Sigmoid colon (tissue), 6 donors: ENCODE measurements at regions not wholly inside any gene's neighbourhood (a gene's known extent, or its start where the extent isn't known, plus 50 kb on each side); places are given as distances from the start of the nearest gene placed in this dataset.

Source experiments
- DNase-seq: peaks from one replicate; pipeline ENCODE4 v3.0.0-alpha.2; 2019
- H3K27ac ChIP-seq, 4 donors: fragments of 200-600 bp; sonication (generic); one replicate each; pipeline ENCODE4 v1.5.1; 2016 to 2019; ENCODE audit warnings: mild to moderate bottlenecking in 1 of 4
- H3K27me3 ChIP-seq, 3 donors: fragments of 200-600 bp; sonication (generic); one replicate each; pipeline ENCODE4 v1.5.1; 2019; ENCODE audit warnings: mild to moderate bottlenecking in 1 of 3
- H3K36me3 ChIP-seq, 4 donors: fragments of 200-600 bp; sonication (generic); one replicate each; pipeline ENCODE4 v1.5.1; 2016 to 2019
- H3K4me1 ChIP-seq, 4 donors: fragments of 200-600 bp; sonication (generic); one replicate each; pipeline ENCODE4 v1.5.1; 2017 to 2019
- H3K4me3 ChIP-seq, 4 donors: fragments of 200-600 bp; sonication (generic); one replicate each; pipeline ENCODE4 v1.5.1; 2017 to 2019; ENCODE audit warnings: mild to moderate bottlenecking in 2 of 4, moderate library complexity in 1 of 4
- H3K9me3 ChIP-seq, 4 donors: fragments of 200-600 bp in 3 of 4; sonication (generic) in 3 of 4; one replicate each; pipeline versions ENCODE4 v1.5.1 to v1.6.1; 2013 to 2019
- CTCF ChIP-seq, 4 experiments: fragments of 450-650 bp in 3 of 4; fragments of 200-600 bp in 1 of 4; IDR thresholded peaks; one replicate each; pipeline ENCODE4 v1.5.1; 2016 to 2019; ENCODE audit warnings: antibody characterized with exemption in 4 of 4, mild to moderate bottlenecking in 3 of 4, moderate library complexity in 2 of 4
- EP300 ChIP-seq, 4 donors: sonication (generic); formaldehyde crosslinking; IDR thresholded peaks; one replicate each; pipeline ENCODE4 v1.6.1; 2017; ENCODE audit warnings: antibody characterized with exemption in 4 of 4
- POLR2A ChIP-seq, 2 donors: fragments of 450-650 bp; IDR thresholded peaks; one replicate each; pipeline ENCODE4 v1.6.1; 2016; ENCODE audit warnings: antibody characterized with exemption in 2 of 2, mild to moderate bottlenecking in 2 of 2, moderate library complexity in 2 of 2
- POLR2AphosphoS5 ChIP-seq, 4 donors: sonication (generic); formaldehyde crosslinking; IDR thresholded peaks; one replicate each; pipeline ENCODE4 v1.6.1; 2017; ENCODE audit warnings: antibody characterized with exemption in 4 of 4
- WGBS, 2 donors: extraction: QIAGEN DNeasy Blood & Tissue Kit; methylation state at CpG; one replicate each; pipeline ENCODE4 v1.1.7; 2013; 5-methylcytosine and 5-hydroxymethylcytosine counted together
- intact Hi-C: fragments of 100-400 bp; cut with DNase I; formaldehyde crosslinking; loops from one replicate; pipeline ENCODE4 v1.15.1; 2023
- donor health status: healthy with polysubstance abuse.
- donor health status: healthy.

DNA sequence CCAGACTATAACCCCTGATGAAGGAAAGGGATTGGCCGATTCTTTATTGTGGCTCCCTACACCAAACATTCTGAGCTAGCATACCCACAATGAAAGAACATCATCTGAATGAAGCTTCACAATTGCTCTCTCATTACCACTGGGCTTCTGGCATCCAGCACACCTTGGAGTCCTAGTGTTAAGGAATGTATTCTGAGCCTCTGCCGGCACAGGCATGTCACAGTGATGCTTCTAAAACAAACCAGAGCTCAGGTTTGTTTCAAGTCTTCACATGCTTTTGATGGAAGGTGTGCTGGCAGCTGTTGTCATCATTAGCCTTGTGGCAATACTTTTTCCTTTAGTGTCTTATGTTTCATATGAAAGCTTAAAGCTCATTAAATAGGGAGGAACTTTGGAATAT, 76.3 kb upstream of the RBBP8 start:
- Histone ChIP-seq H3K4me3 (no peak overlapping the region), H3K27me3 (no peaks in the 10 kb centered on the region), H3K4me1 (no peaks in the 10 kb centered on the region), H3K9me3 (no peaks in the 10 kb centered on the region), H3K27ac (no peak overlapping the region), H3K36me3 (no peaks in the 10 kb centered on the region)
- intact Hi-C loops = no loop called here
- WGBS, 2 donors = 82 to 89% methylated on average over 2 of the region's 2 CpGs
- no peak for DNase-seq
- TF ChIP-seq POLR2A (IDR thresholded peaks at IDR 0.05) (no peak), POLR2AphosphoS5 (IDR thresholded peaks at IDR 0.05) (no peak)

- H3K36me3 ChIP-seq = no peaks in the 10 kb centered on the region
- H3K4me1 ChIP-seq = no peaks in the 10 kb centered on the region
- H3K27ac ChIP-seq = no peak overlapping the region
- no peak for TF ChIP-seq POLR2AphosphoS5 (IDR thresholded peaks at IDR 0.05)
- no peak for TF ChIP-seq CTCF (IDR thresholded peaks at IDR 0.05)
- TF ChIP-seq EP300 (IDR thresholded peaks at IDR 0.05) = no peak
- no peak for TF ChIP-seq POLR2A (IDR thresholded peaks at IDR 0.05)
- H3K27me3 ChIP-seq = no peaks in the 10 kb centered on the region
- WGBS, 2 donors = 13 to 41% methylated on average over 1 of the region's 1 CpG
- intact Hi-C loops = no loop called here
- H3K9me3 ChIP-seq = no peaks in the 10 kb centered on the region
- no peak for DNase-seq
- no peak overlapping the region for H3K4me3 ChIP-seq
Measured at GRCh38 chr18:22858121-22858520, 75.0 kb upstream of the RBBP8 start.

DNA sequence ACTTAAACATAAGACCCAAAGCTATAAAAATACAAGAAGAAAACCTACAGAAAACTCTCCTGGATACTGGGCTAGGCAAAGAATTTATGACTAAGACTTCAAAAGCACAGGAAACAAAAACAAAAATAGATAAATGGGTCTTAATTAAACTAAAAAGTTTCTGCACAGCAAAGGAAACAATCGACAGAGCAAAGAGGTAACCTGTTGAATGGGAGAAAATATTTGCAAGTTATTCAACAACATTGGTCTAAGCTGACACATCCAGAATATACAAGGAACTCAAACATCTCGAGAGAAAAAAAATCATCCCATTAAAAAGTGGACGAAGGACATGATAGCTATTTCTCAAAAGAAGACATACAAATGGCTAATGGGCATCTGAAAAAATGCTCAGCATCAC, 72.3 kb upstream of the RBBP8 start:
- WGBS, 2 donors = 88 to 90% methylated on average over 3 of the region's 3 CpGs
- no peak overlapping the region for H3K27ac ChIP-seq
- H3K36me3 ChIP-seq = no peaks in the 10 kb centered on the region
- no peaks in the 10 kb centered on the region for H3K27me3 ChIP-seq
- DNase-seq = no peak
- H3K9me3 ChIP-seq = no peaks in the 10 kb centered on the region
- no peaks in the 10 kb centered on the region for H3K4me1 ChIP-seq
- TF ChIP-seq POLR2AphosphoS5 (IDR thresholded peaks at IDR 0.05) (no peak), POLR2A (IDR thresholded peaks at IDR 0.05) (no peak), CTCF (IDR thresholded peaks at IDR 0.05) (no peak), EP300 (IDR thresholded peaks at IDR 0.05) (no peak)
- intact Hi-C loops = no loop called here
- no peak overlapping the region for H3K4me3 ChIP-seq

- no peak for DNase-seq
- intact Hi-C loops = no loop called here
- WGBS, 2 donors = 20 to 69% methylated on average over 7 of the region's 7 CpGs
- Histone ChIP-seq H3K4me1 (no peaks in the 10 kb centered on the region), H3K27me3 (no peaks in the 10 kb centered on the region), H3K4me3 (no peak overlapping the region), H3K36me3 (no peaks in the 10 kb centered on the region), H3K9me3 (no peaks in the 10 kb centered on the region), H3K27ac (no peak overlapping the region)
- TF ChIP-seq POLR2A (IDR thresholded peaks at IDR 0.05) = no peak
- no peak for TF ChIP-seq EP300 (IDR thresholded peaks at IDR 0.05)
- TF ChIP-seq CTCF (IDR thresholded peaks at IDR 0.05) = no peak
- TF ChIP-seq POLR2AphosphoS5 (IDR thresholded peaks at IDR 0.05) = no peak
Measured at GRCh38 chr18:22865354-22866116, 67.6 kb upstream of the RBBP8 start.

DNA sequence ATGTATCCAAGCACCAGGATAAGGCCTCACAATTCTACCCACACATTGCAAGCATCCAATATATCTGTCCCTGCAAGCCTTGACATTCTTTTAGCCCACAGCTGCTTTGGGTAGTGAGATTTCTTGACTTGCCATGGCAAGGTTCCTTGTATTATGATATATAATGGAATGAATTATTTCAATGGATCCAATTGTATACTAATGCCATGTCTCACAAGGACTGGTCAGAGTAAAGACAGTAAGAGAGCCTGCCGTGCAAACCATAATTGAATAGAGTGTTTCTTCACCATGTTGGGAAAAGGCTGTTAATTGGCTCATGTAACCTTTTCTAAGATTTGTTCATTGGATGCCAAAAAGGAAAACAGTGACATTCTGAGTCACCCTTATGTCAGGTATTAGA, 64.3 kb upstream of the RBBP8 start:
- DNase-seq = no peak
- no peaks in the 10 kb centered on the region for H3K27me3 ChIP-seq

More for the DNA sequence above, 64.3 kb upstream of the RBBP8 start:
- 95 to 97% methylated on average over 1 of the region's 1 CpG for whole genome bisulfite sequencing, 2 donors
- H3K36me3 ChIP-seq = no peaks in the 10 kb centered on the region
- H3K4me1 ChIP-seq = no peaks in the 10 kb centered on the region
- TF ChIP-seq CTCF (IDR thresholded peaks at IDR 0.05) = no peak
- TF ChIP-seq EP300 (IDR thresholded peaks at IDR 0.05) = no peak
- TF ChIP-seq POLR2A (IDR thresholded peaks at IDR 0.05) = no peak
- TF ChIP-seq POLR2AphosphoS5 (IDR thresholded peaks at IDR 0.05) = no peak
- no peaks in the 10 kb centered on the region for H3K9me3 ChIP-seq
- intact Hi-C loops = no loop called here
- H3K4me3 ChIP-seq = no peak overlapping the region
- H3K27ac ChIP-seq = no peak overlapping the region
